Fibroblast of lung (primary cell): ENCODE measurements at regions not wholly inside any gene's neighbourhood (a gene's known extent, or its start where the extent isn't known, plus 50 kb on each side); places are given as distances from the start of the nearest gene placed in this dataset.

ENCODE experiments used
- DNase-seq, 2 donors: peaks; one replicate each; pipeline versions ENCODE4 v3.0.0 to v3.0.0-alpha.2; 2010; ENCODE audit warnings: low read depth in 2 of 2
- H2AFZ ChIP-seq: 2 replicates; pipeline ENCODE4 v1.5.1; 2012; ENCODE audit warnings: low read length, control low read depth, inconsistent platforms
- H3K27ac ChIP-seq: 2 replicates; pipeline ENCODE4 v1.5.1; 2011; ENCODE audit warnings: low read length, control low read depth; ENCODE audit not compliant: insufficient read depth
- H3K27me3 ChIP-seq: 2 replicates; pipeline ENCODE4 v1.5.1; 2011; ENCODE audit warnings: mild to moderate bottlenecking, low read length; ENCODE audit not compliant: control insufficient read depth, insufficient read depth
- H3K36me3 ChIP-seq: 2 replicates; pipeline ENCODE4 v1.5.1; 2011; ENCODE audit warnings: low read length; ENCODE audit not compliant: control insufficient read depth, insufficient read depth
- H3K4me1 ChIP-seq: 2 replicates; pipeline ENCODE4 v1.5.1; 2011; ENCODE audit warnings: low read length; ENCODE audit not compliant: control insufficient read depth, insufficient read depth; ENCODE audit errors: extremely low read depth
- H3K4me2 ChIP-seq: 2 replicates; pipeline ENCODE4 v1.5.1; 2011; ENCODE audit warnings: low read length, control low read depth; ENCODE audit not compliant: insufficient read depth; ENCODE audit errors: extremely low read depth
- H3K4me3 ChIP-seq, 4 experiments: fragments of 200-600 bp in 1 of 4; sonication (generic) in 1 of 4; replicated peaks in 1 of 4; 2 replicates each; pipeline ENCODE4 v1.5.1; 2011 to 2016; ENCODE audit warnings: low read length in 4 of 4, low read depth in 3 of 4, mild to moderate bottlenecking in 3 of 4, control low read depth in 2 of 4, inconsistent platforms in 1 of 4, mixed read lengths in 1 of 4; ENCODE audit not compliant: insufficient read depth in 1 of 4; ENCODE audit errors: control extremely low read depth in 1 of 4
- H3K79me2 ChIP-seq: 2 replicates; pipeline ENCODE4 v1.5.1; 2012; ENCODE audit warnings: mild to moderate bottlenecking, low read length, inconsistent platforms; ENCODE audit not compliant: control insufficient read depth, insufficient read depth
- H3K9ac ChIP-seq: 2 replicates; pipeline ENCODE4 v1.5.1; 2011; ENCODE audit warnings: mild to moderate bottlenecking, low read length, control low read depth; ENCODE audit not compliant: insufficient read depth
- H3K9me3 ChIP-seq: 2 replicates; pipeline ENCODE4 v1.5.1; 2012; ENCODE audit warnings: low read depth, low read length; ENCODE audit not compliant: control insufficient read depth, insufficient read depth
- H4K20me1 ChIP-seq: 2 replicates; pipeline ENCODE4 v1.5.1; 2011; ENCODE audit warnings: low read length; ENCODE audit not compliant: control insufficient read depth, insufficient read depth; ENCODE audit errors: extremely low read depth
- CTCF ChIP-seq, 2 donors: IDR thresholded peaks in 1 of 2; conservative IDR thresholded peaks in 1 of 2; 1 replicate in 1 of 2; 2 replicates in 1 of 2; pipeline ENCODE4 v1.5.1; 2011 to 2012; ENCODE audit warnings: low read length in 2 of 2, control low read depth in 1 of 2, inconsistent platforms in 1 of 2, low read depth in 1 of 2, mild to moderate bottlenecking in 1 of 2
- EZH2 ChIP-seq: IDR thresholded peaks from 2 replicates; pipeline ENCODE4 v1.5.1; 2012; ENCODE audit warnings: low read length, control low read depth, mild to moderate bottlenecking; ENCODE audit errors: missing control alignments

DNA sequence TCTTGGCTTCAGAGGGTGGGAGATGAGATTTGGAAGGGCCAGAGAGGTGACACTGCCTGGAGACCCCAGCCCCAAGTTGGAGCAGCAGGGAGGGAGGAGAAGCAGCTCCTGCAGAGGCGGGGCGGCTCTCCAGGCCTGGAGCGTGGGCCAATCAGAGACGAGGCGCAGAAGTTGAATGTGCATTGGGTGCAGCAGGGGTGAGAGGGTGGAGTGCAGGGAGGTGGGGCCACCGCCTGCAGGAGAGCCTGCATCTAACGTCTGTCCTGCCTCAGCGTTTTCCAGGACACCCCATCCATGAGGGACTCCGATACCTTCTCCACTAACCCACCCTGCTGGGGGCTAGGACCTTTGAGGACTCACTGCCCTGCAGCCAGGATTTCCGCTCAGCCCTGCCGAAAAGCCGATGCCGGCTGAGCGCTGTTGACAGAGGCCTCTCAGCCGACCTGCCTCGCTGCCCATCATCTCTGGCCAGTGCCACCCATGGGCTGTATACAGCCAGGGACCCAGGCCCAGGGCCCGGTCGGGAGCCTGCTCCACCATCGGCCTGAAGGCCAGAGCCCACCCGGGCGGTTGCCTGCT lies 146.2 kb downstream of the ENGASE start:
- H3K4me3 ChIP-seq: no peak overlapping the region
- H2AFZ ChIP-seq: no peak overlapping the region
- H3K27me3 ChIP-seq: peaks cover 6% of the 10 kb centered on the region
- no peak overlapping the region for H3K9ac ChIP-seq
- no peaks in the 10 kb centered on the region for H3K79me2 ChIP-seq
- H3K4me1 ChIP-seq: no peaks in the 10 kb centered on the region
- no peak overlapping the region for H3K27ac ChIP-seq
- H3K4me2 ChIP-seq: no peak overlapping the region
- no peaks in the 10 kb centered on the region for H4K20me1 ChIP-seq
- DNase-seq: no peak
- no peaks in the 10 kb centered on the region for H3K36me3 ChIP-seq
- no peaks in the 10 kb centered on the region for H3K9me3 ChIP-seq
- TF ChIP-seq EZH2: peak; percentile 71
- TF ChIP-seq CTCF (conservative IDR thresholded peaks at IDR 0.05 in 1 of 2, IDR thresholded peaks at IDR 0.05 in 1 of 2; ENCODE audit: low read depth in 1 of 2, low read length in 2 of 2): no peak

DNA sequence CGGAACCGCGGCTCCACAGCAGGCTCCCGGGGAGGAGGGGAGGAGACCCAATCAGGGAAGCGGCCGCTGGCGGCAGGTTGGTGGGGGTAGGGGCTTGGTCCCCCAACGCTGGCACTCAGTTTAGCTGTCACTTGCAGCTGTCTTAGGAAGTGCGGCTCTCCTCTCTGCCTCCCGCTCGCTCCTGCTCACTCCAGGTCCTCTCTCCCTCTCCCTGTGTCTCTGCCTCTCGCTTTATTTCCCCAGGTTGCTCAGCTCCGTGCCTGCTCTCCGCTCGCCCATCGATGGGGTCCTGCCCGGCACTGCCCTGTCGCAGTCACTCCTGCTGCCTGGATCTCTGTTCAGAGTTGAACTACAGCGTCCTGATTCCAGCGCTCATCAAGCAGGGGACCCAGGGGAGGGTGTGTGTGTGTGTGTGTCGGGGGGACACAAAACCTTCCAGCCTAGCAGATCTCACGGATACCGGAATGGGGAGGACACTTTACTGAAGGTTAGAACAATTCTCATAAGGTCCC lies 145.6 kb downstream of the ENGASE start:
- Histone ChIP-seq H4K20me1 (no peaks in the 10 kb centered on the region), H3K4me1 (no peaks in the 10 kb centered on the region), H3K9me3 (no peaks in the 10 kb centered on the region), H3K4me3 (no peak overlapping the region), H3K27me3 (peaks cover 6% of the 10 kb centered on the region), H3K9ac (no peak overlapping the region), H3K79me2 (no peaks in the 10 kb centered on the region), H3K27ac (no peak overlapping the region), H2AFZ (no peak overlapping the region), H3K4me2 (no peak overlapping the region), H3K36me3 (no peaks in the 10 kb centered on the region)
- no peak for DNase-seq
- TF ChIP-seq CTCF (conservative IDR thresholded peaks at IDR 0.05 in 1 of 2, IDR thresholded peaks at IDR 0.05 in 1 of 2; ENCODE audit: low read depth in 1 of 2, low read length in 2 of 2) (no peak), EZH2 (no peak)

DNA sequence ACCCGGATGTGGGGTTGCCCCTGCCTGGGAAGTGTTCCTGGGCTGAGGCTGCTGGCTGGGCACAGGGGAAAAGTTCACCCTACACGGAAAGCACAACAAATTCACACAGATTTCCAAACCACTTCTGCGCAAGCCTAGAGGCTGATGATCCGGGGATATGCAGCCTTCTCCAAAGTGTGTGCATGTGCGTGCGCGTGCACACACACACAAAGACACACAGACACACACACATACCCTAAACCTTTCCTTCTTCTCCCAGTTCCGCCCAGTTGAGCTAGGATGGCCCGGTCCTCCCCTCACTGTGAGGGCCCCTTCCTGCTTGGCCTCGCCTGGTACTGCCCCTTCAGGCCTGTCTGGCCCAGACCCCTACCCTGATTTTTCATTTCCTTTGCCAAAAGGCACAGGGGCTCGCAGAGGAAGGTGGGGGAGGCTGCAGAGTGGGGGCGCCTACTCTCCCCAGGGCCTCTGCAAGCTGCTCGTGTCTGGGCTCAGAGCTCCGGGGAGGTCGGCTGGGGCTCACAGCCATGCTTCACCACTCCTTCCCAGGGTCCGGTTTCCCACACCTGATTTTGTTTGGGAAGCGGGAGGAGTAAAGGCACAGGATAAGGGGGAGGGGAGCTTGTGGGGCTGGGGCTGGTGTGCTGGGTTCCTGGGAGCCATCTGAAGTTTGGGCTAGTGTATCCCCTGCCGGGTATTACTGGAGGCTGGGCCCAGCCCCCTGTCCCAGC lies 144.7 kb downstream of the ENGASE start:
- no peak overlapping the region for H3K4me3 ChIP-seq
- no peak for DNase-seq
- TF ChIP-seq EZH2: no peak
- TF ChIP-seq CTCF (conservative IDR thresholded peaks at IDR 0.05 in 1 of 2, IDR thresholded peaks at IDR 0.05 in 1 of 2; ENCODE audit: low read depth in 1 of 2, low read length in 2 of 2): no peak
- H3K4me1 ChIP-seq: no peaks in the 10 kb centered on the region
- H3K36me3 ChIP-seq: no peaks in the 10 kb centered on the region
- H3K27ac ChIP-seq: no peak overlapping the region
- H3K27me3 ChIP-seq: peaks cover 6% of the 10 kb centered on the region
- H3K4me2 ChIP-seq: no peak overlapping the region
- no peaks in the 10 kb centered on the region for H3K9me3 ChIP-seq
- H3K9ac ChIP-seq: no peak overlapping the region
- no peaks in the 10 kb centered on the region for H4K20me1 ChIP-seq
- no peaks in the 10 kb centered on the region for H3K79me2 ChIP-seq
- H2AFZ ChIP-seq: no peak overlapping the region
